Spleen (tissue), 7 donors: ENCODE measurements at regions not wholly inside any gene's neighbourhood (a gene's known extent, or its start where the extent isn't known, plus 50 kb on each side); places are given as distances from the start of the nearest gene placed in this dataset.
A peak's percentile ranks its signal among the peaks of the same experiment; 100 is the strongest.

Experiments used
- POLR2A ChIP-seq, 3 donors: fragments of 450-650 bp; IDR thresholded peaks; one replicate each; pipeline ENCODE4 v1.5.1; 2017; ENCODE audit warnings: antibody characterized with exemption in 3 of 3, mild to moderate bottlenecking in 1 of 3
- POLR2AphosphoS5 ChIP-seq, 3 donors: sonication (generic); formaldehyde crosslinking; IDR thresholded peaks; one replicate each; pipeline ENCODE4 v1.5.1; 2017; ENCODE audit warnings: antibody characterized with exemption in 3 of 3
- TF ChIP-seq, protein P1 (sequence below), 11 experiments: fragments of 200-600 bp in 7 of 11; fragments of 450-650 bp in 4 of 11; sonication (generic) in 4 of 11; IDR thresholded peaks in 8 of 11; conservative IDR thresholded peaks in 3 of 11; 1 replicate in 7 of 11; 2 replicates in 4 of 11; pipeline versions ENCODE4 v1.4.0 to v1.8.0; 2016 to 2021; ENCODE audit warnings: antibody characterized with exemption in 11 of 11, inconsistent platforms in 4 of 11, mild to moderate bottlenecking in 1 of 11
- donor health status: DM: no; HTN: no; CAD: no; lungs with moderate emphysema.
- donor health status: DM: no; HTN: no; CAD: no.
- donor health status: DM: no; HTN: no; CAD: no.

DNA sequence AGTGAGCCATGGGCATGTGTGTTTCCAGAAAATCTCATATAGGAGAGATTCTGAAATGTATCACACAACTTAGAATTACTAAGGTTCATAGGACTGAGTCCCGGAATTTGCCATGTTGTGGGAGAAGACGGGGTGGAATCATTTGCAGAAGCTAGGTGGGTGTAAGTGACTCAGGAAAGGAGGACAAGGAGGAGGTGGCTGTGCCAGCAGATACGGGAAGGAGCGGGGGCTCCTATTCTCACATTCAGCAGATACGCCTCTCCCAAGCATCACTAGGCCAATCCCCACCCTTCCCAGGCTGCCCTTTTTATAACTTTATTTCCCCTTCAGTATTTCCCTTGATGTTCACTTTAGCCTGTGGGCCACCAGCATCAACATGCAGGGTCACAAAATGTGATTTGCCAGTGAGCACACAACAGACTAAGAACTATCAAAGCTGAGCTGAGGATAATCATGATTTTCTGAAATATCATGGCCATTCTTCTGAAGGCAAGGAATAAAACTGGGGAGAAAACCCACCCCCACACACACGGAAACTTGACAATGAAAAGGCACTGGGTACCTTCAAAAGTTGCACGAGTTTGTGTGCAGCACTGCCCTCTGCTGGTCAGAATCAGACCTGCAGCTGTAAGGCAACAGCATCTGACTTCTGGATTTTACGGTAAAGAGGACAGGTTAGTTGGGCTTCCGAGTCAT lies 133.2 kb downstream of the MTX3 start:
- no peak for TF ChIP-seq POLR2AphosphoS5 (IDR thresholded peaks at IDR 0.05)
- TF ChIP-seq, protein P1, sequence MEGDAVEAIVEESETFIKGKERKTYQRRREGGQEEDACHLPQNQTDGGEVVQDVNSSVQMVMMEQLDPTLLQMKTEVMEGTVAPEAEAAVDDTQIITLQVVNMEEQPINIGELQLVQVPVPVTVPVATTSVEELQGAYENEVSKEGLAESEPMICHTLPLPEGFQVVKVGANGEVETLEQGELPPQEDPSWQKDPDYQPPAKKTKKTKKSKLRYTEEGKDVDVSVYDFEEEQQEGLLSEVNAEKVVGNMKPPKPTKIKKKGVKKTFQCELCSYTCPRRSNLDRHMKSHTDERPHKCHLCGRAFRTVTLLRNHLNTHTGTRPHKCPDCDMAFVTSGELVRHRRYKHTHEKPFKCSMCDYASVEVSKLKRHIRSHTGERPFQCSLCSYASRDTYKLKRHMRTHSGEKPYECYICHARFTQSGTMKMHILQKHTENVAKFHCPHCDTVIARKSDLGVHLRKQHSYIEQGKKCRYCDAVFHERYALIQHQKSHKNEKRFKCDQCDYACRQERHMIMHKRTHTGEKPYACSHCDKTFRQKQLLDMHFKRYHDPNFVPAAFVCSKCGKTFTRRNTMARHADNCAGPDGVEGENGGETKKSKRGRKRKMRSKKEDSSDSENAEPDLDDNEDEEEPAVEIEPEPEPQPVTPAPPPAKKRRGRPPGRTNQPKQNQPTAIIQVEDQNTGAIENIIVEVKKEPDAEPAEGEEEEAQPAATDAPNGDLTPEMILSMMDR (IDR thresholded peaks at IDR 0.05 in 8 of 11, conservative IDR thresholded peaks at IDR 0.05 in 3 of 11) = peak; percentile 66 to 93 (median 90)
- no peak for TF ChIP-seq POLR2A (IDR thresholded peaks at IDR 0.05)
